ENCODE measurements at regions not wholly inside any gene's neighbourhood (a gene's known extent, or its start where the extent isn't known, plus 50 kb on each side); places are given as distances from the start of the nearest gene placed in this dataset.

DNA sequence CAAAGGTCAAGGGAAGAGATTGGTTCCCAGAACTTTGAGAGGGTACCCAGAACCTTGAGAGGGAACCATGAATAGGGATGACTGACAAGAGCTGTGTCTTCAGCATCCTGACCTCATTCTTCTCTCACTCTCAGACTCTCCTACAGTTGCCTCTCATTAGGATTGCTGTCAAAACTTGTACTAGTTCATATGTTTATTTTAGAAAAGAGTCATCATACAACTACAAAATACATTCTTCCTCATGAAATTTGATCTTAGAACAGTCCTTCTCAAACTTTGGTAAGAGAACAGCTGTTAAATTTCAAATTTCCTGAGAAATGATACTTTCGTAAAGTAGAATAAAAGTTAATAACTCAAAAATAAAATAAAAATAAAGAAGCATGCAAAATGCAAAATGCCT lies 161.4 kb upstream of the ZRANB2 start:
- peaks cover 2% of the 10 kb centered on the region in 2 donors for H3K9me3 Mint-ChIP-seq
- H3K27me3 Mint-ChIP-seq (ENCODE audit: low read depth) = no peaks in the 10 kb centered on the region
- no peak for ATAC-seq (replicated peaks in 1 of 2)
- no peaks in the 10 kb centered on the region for H3K36me3 Mint-ChIP-seq (ENCODE audit: insufficient read depth in 2 of 2)
- no peak overlapping the region for H3K4me3 Mint-ChIP-seq
- DNase-seq = no peak
- H3K4me1 Mint-ChIP-seq (ENCODE audit: low read depth) = no peaks in the 10 kb centered on the region
- H3K27ac Mint-ChIP-seq = no peak overlapping the region

DNA sequence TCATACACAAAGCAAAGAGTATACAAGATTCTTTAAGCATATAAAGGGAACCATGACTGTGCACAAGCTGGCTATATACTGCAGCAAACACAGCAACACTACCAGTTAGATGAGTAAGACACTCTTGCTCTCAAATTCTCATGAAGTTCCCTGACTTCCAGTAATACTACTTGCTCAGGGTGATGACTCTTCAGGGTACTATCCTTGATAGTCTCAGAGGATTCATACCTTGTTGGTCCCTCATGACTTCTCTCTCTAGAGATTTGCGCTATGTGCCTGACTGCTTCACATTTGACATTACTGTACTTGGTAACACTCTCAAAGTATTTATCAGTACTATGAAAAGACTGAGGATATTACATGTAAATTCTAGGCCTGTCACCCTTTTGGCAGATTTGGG lies 159.8 kb upstream of the ZRANB2 start:
- DNase-seq = no peak
- no peaks in the 10 kb centered on the region for H3K9me3 Mint-ChIP-seq
- no peaks in the 10 kb centered on the region for H3K4me1 Mint-ChIP-seq (ENCODE audit: low read depth)
- ATAC-seq (replicated peaks in 1 of 2) = peak in 1 of 2 donors; percentile 23
- no peak overlapping the region for H3K4me3 Mint-ChIP-seq
- H3K36me3 Mint-ChIP-seq (ENCODE audit: insufficient read depth in 2 of 2) = no peaks in the 10 kb centered on the region
- H3K27me3 Mint-ChIP-seq (ENCODE audit: low read depth) = no peaks in the 10 kb centered on the region
- no peak overlapping the region for H3K27ac Mint-ChIP-seq

DNA sequence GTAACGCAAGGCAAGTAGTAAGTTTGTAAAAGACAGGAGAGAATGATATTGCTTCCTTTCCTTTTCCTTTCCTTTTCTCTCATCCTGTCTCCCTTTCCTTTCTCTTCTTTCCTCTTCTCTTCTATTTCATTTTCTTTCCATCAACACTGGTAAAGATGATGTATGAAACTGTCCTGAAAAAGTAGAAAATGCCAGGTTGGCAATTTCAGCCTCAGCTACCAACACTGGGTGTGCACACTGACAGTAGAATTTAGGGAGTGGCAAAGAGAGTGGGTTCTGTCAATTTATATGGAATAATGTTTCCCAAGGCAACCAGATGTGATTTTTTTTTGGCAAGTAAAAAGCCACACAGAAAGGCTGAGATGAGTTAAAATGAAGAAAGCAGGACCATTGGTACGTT lies 155.7 kb upstream of the ZRANB2 start:
- no peaks in the 10 kb centered on the region for H3K27me3 Mint-ChIP-seq (ENCODE audit: low read depth)
- no peaks in the 10 kb centered on the region for H3K4me1 Mint-ChIP-seq (ENCODE audit: low read depth)

DNA sequence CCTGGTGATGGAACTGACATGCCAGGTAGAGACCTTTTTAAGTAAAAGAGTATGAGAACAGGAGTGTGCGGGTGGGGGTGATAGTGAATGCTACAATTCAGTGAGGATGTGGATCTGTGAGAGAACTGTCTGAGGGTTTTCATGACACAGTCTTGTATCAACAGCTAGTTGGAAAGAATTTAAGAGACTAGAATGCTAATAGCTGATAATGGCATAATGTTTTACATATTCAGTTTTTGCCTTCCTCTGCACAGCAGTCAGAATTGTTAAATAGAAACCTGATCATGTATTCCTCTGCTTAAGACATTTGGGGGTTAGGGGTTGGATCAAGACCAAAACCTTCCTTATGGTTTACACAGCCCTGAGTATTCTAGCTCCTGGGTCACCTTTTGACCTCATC lies 152.8 kb upstream of the ZRANB2 start:
- no peak overlapping the region for H3K27ac Mint-ChIP-seq
- no peaks in the 10 kb centered on the region for H3K27me3 Mint-ChIP-seq (ENCODE audit: low read depth)
- H3K4me1 Mint-ChIP-seq (ENCODE audit: low read depth) = no peaks in the 10 kb centered on the region
- DNase-seq (no peak), ATAC-seq (replicated peaks in 1 of 2) (no peak)
- H3K4me3 Mint-ChIP-seq = no peak overlapping the region
- no peaks in the 10 kb centered on the region for H3K9me3 Mint-ChIP-seq
- no peaks in the 10 kb centered on the region for H3K36me3 Mint-ChIP-seq (ENCODE audit: insufficient read depth in 2 of 2)

More for the DNA sequence above, 155.7 kb upstream of the ZRANB2 start:
- DNase-seq (no peak), ATAC-seq (replicated peaks in 1 of 2) (no peak)
- Mint-ChIP-seq H3K36me3 (ENCODE audit: insufficient read depth in 2 of 2) (no peaks in the 10 kb centered on the region), H3K27ac (no peak overlapping the region), H3K9me3 (no peaks in the 10 kb centered on the region), H3K4me3 (no peak overlapping the region)

DNA sequence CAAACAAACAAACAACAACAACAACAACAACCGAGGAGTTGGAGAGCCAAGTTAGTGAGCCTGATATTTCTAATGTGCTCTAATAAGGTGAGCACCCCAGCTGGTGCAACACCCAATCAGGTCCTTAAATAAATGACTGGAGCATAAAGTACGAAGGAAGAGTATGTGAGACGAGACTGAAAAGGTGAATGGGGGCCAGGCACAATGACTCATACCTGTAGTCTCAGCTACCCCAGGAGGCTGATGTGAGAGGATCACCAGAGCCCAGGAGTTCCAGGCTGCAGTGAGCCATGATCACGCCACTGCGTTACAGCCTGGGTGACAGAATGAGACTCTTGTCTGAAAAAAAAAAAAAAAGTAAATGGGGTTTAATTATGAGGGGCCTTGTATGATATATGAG lies 152.0 kb upstream of the ZRANB2 start:
- Mint-ChIP-seq H3K27me3 (ENCODE audit: low read depth) (no peaks in the 10 kb centered on the region), H3K4me1 (ENCODE audit: low read depth) (no peaks in the 10 kb centered on the region), H3K9me3 (peaks cover 0 to 2% of the 10 kb centered on the region in 2 donors), H3K36me3 (ENCODE audit: insufficient read depth in 2 of 2) (no peaks in the 10 kb centered on the region), H3K27ac (no peak overlapping the region), H3K4me3 (no peak overlapping the region)
- DNase-seq (no peak), ATAC-seq (replicated peaks in 1 of 2) (no peak)

DNA sequence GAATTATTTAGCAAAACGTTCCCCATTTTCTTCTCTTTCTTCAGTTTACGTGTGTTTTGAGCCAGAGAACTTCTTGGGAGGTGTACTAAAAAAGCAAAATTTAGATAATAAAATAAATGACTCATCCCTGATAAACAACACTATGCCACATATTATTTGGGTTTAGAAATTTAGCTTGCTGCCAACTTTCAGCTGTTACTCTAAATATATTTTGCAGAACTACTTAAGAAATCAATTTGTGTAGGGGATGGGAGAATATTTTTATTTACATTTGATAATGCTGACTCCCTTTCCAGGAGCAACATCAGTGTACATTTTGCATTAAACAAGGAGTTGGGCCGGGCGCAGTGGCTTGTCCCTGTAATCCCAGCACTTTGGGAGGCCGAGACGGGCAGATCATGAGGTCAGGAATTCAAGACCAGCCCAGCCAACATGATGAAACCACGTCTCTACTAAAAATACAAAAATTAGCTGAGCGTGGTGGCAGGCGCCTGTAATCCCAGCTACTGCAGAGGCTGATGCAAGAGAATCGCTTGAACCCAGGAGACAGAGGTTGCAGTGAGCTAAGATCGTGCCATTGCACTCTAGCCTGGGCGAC lies 151.4 kb upstream of the ZRANB2 start:
- H3K36me3 Mint-ChIP-seq (ENCODE audit: insufficient read depth in 2 of 2) = no peaks in the 10 kb centered on the region
- ATAC-seq (replicated peaks in 1 of 2) (no peak), DNase-seq (no peak)
- H3K4me1 Mint-ChIP-seq (ENCODE audit: low read depth) = no peaks in the 10 kb centered on the region
- H3K27ac Mint-ChIP-seq = no peak overlapping the region
- no peaks in the 10 kb centered on the region for H3K27me3 Mint-ChIP-seq (ENCODE audit: low read depth)
- peaks cover 0 to 2% of the 10 kb centered on the region in 2 donors for H3K9me3 Mint-ChIP-seq
- H3K4me3 Mint-ChIP-seq = no peak overlapping the region

DNA sequence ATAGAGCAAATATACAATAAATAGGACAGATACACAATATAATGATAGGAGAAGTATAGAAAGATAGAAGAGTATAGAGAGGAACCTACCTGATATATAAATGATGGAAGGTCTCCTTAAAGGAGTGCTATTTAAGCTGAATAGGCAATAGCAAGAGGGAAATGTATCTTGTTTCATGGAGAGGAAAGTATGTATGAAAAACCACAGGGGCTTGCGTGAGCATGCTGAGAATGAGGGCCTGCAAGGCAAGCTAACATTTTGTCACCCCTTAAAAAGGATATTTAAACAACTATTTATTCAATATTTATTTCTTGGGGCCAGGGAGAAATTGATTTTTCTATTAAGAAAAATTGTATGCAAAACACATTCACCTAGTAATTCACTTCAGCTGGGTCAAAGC lies 150.9 kb upstream of the ZRANB2 start:
- Mint-ChIP-seq H3K27me3 (ENCODE audit: low read depth) (no peaks in the 10 kb centered on the region), H3K4me3 (no peak overlapping the region), H3K9me3 (peaks cover 0 to 2% of the 10 kb centered on the region in 2 donors), H3K4me1 (ENCODE audit: low read depth) (no peaks in the 10 kb centered on the region), H3K27ac (no peak overlapping the region), H3K36me3 (ENCODE audit: insufficient read depth in 2 of 2) (no peaks in the 10 kb centered on the region)
- DNase-seq = no peak
- no peak for ATAC-seq (replicated peaks in 1 of 2)

DNA sequence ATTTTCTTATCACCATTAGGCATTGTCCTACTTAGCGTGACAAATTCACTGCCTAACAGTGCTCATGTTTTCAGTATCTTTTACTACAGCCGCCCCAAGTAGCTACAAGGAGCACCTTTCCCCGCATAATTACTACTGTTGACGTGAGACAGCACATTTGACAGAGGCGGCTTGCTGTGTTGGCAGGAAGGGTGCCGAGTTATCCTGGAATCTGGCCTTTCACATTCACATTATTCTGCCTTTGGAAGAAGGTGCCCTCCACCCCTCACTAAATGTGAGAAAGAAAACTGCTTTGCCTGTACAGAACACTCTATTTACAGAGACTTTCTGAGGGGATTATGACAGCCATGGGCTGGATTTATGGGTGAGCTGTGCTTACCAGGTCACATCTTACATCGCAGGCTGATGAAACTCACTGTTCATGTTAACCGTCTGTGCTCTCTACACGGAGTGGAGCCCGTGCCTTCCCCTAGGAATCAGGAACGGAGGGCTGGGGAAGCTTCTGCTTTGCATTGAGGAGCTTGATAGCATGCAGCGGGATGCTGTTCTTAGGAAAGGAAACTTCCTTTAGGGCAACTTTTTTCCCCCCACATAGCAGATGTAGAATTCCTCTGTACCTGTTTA lies 148.0 kb upstream of the ZRANB2 start:
- peaks cover 1 to 2% of the 10 kb centered on the region in 2 donors for H3K9me3 Mint-ChIP-seq
- DNase-seq = no peak
- no peak overlapping the region for H3K27ac Mint-ChIP-seq
- H3K4me1 Mint-ChIP-seq (ENCODE audit: low read depth) = no peaks in the 10 kb centered on the region
- no peaks in the 10 kb centered on the region for H3K27me3 Mint-ChIP-seq (ENCODE audit: low read depth)
- no peaks in the 10 kb centered on the region for H3K36me3 Mint-ChIP-seq (ENCODE audit: insufficient read depth in 2 of 2)
- no peak overlapping the region for H3K4me3 Mint-ChIP-seq
- no peak for ATAC-seq (replicated peaks in 1 of 2)

DNA sequence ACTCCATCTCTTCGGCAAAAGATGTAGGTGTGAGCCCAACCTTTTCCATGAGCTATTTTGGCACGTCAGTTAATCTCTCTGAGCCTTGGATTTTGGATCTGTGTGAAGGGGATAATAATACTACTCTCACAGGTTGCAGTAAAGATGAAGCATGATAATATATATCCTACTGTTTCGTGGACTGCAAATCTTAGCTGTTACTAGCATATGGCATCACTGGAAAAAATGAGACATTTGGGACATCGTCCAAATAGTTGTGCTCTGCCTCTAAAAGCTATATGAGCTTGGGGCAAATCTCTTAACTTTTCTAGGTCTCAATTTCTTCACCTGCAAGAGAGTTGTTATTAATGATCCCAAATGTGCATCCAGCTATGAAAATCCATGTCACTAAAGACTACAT lies 147.4 kb upstream of the ZRANB2 start:
- H3K27me3 Mint-ChIP-seq (ENCODE audit: low read depth) = no peaks in the 10 kb centered on the region
- H3K9me3 Mint-ChIP-seq = peaks cover 1 to 2% of the 10 kb centered on the region in 2 donors
- no peak overlapping the region for H3K4me3 Mint-ChIP-seq
- no peaks in the 10 kb centered on the region for H3K36me3 Mint-ChIP-seq (ENCODE audit: insufficient read depth in 2 of 2)
- ATAC-seq (replicated peaks in 1 of 2) = no peak
- DNase-seq = no peak
- no peaks in the 10 kb centered on the region for H3K4me1 Mint-ChIP-seq (ENCODE audit: low read depth)
- no peak overlapping the region for H3K27ac Mint-ChIP-seq

DNA sequence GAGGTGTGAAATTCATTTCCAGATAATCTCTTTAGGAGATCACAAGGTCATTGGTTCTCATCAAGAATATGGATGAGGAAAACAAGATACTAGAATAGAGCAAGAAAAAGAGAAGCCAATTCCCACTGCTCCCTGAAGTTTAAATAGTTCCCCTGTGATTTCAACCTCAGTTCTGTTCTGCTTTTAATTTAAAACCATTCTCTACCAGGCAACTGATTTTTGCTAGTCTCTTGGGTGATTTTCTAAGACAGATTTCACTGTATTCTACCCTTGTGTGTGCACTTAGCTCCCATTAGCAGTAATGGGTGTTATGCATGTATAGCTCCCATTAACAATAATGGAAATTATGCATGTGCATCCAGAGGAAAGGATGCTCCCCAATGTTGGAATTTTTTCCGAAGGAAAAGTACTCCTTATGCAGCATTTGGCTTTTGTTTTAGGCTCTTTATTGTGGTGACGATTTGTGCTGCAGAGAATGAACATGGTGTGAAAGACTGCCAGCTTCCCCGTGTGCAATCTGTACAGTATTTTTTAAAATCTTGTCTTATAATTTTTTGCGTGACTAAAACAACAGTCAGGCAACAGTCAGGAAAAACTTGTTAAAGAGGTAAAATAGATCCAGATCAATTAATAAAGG lies 144.0 kb upstream of the ZRANB2 start:
- no peak for DNase-seq
- ATAC-seq (replicated peaks in 1 of 2) = no peak
- Mint-ChIP-seq H3K9me3 (peaks cover 1 to 2% of the 10 kb centered on the region in 2 donors), H3K27ac (no peak overlapping the region), H3K27me3 (ENCODE audit: low read depth) (no peaks in the 10 kb centered on the region), H3K4me3 (no peak overlapping the region), H3K36me3 (ENCODE audit: insufficient read depth in 2 of 2) (no peaks in the 10 kb centered on the region), H3K4me1 (ENCODE audit: low read depth) (no peaks in the 10 kb centered on the region)

DNA sequence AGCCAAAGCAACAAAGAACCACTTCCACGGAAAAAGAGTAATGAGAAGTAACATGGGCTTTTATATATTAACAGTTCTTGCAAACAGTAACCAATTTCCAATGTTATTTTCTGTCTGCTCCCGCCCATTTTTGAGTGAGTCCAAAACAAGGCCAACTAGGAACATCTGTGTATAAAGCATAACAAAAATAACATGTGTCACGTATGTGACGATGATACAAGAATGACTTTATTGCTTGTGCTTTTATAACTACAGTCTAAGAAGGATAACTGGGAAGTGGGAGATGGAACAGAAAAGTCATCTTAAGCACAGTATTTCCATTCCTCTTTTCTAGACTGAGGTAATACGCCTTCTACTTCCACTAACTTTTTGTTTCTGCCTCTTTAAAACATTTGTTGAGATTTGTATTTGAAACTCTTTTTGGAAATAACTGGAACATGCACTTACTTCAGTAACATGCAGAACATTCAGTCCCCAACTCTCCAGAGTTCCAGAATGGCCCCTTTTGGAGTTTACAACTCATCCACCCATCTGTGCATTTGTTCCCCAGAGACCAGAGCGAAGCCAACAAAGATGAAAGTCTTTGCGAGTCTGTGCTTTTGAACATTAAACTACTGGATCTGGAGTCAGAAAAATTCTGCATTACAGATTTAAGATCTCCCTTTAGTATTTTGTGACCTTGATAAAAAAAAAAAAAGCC lies 143.0 kb upstream of the ZRANB2 start:
- ATAC-seq (replicated peaks in 1 of 2) (no peak), DNase-seq (no peak)
- Mint-ChIP-seq H3K4me3 (no peak overlapping the region), H3K27ac (no peak overlapping the region), H3K27me3 (ENCODE audit: low read depth) (no peaks in the 10 kb centered on the region), H3K9me3 (peaks cover 2 to 3% of the 10 kb centered on the region in 2 donors), H3K4me1 (ENCODE audit: low read depth) (no peaks in the 10 kb centered on the region), H3K36me3 (ENCODE audit: insufficient read depth in 2 of 2) (no peaks in the 10 kb centered on the region)

DNA sequence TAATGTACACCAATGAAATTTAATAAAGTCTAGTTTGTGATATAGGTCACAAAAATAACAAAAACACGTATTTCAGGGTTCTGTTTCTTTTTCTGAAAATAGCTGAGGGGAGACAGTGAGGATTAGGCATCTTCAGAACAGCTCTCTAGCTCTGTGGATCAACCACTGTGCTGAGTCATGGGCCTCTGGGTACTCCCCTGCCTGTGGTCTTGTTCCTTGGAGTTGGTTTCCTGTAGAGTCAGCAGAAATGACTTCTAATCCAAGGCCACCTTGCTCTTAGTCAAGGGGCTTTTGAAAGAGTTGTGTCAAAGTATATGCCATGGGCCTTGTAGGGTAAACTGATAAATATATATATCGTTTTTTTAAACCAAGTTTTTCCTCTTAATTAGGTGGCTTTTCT lies 141.8 kb upstream of the ZRANB2 start:
- Mint-ChIP-seq H3K36me3 (ENCODE audit: insufficient read depth in 2 of 2) (no peaks in the 10 kb centered on the region), H3K27me3 (ENCODE audit: low read depth) (no peaks in the 10 kb centered on the region), H3K27ac (no peak overlapping the region), H3K4me1 (ENCODE audit: low read depth) (no peaks in the 10 kb centered on the region), H3K4me3 (no peak overlapping the region), H3K9me3 (peaks cover 0 to 3% of the 10 kb centered on the region in 2 donors)
- ATAC-seq (replicated peaks in 1 of 2) (no peak), DNase-seq (no peak)

DNA sequence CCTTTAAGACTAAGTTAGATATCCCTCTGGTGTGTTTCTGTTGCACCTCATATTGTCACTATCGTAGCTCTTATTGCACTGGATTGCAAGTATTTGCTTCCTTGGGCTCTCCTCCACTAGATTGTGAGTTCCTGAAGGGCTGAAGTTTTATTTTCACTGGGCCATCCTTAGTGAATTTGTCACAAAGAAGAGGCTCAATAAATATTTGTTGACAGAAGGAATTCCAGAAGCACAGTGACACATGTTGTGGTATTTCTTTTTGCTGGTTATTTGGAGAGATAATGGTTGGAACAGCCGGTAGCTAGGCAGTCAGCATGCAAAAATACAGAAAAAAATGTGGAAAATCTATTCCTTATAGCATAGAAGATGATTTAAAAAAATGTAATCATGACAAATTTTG lies 129.9 kb upstream of the ZRANB2 start:
- no peak overlapping the region for H3K27ac Mint-ChIP-seq
- H3K9me3 Mint-ChIP-seq = peaks cover 5 to 8% of the 10 kb centered on the region in 2 donors
- no peak overlapping the region for H3K4me3 Mint-ChIP-seq
- DNase-seq = no peak
- no peaks in the 10 kb centered on the region for H3K4me1 Mint-ChIP-seq (ENCODE audit: low read depth)
- H3K36me3 Mint-ChIP-seq (ENCODE audit: insufficient read depth in 2 of 2) = no peaks in the 10 kb centered on the region
- no peaks in the 10 kb centered on the region for H3K27me3 Mint-ChIP-seq (ENCODE audit: low read depth)
- ATAC-seq (replicated peaks in 1 of 2) = no peak

Measured in activated T-cell treated with anti-CD3 and anti-CD28 coated beads, Interleukin-2, amount 50 U/mL, for 72 hours (primary cell).